ENCODE measurements at regions not wholly inside any gene's neighbourhood (a gene's known extent, or its start where the extent isn't known, plus 50 kb on each side); places are given as distances from the start of the nearest gene placed in this dataset.

GRCh38 chr5:165143741-165144140 lies 1638.3 kb downstream of the MAT2B start:
- Histone ChIP-seq H3K4me1 (ENCODE audit: insufficient read depth, low read length) (no peaks in the 10 kb centered on the region), H3K27me3 (ENCODE audit: control insufficient read depth in 1 of 2, insufficient read depth in 2 of 2, low read length in 2 of 2) (no peaks in the 10 kb centered on the region), H3K79me2 (ENCODE audit: insufficient read depth, low read length) (no peaks in the 10 kb centered on the region), H3K9me3 (ENCODE audit: low read length) (peaks cover 66% of the 10 kb centered on the region), H3K4me2 (ENCODE audit: low read depth, low read length) (no peak overlapping the region), H4K20me1 (ENCODE audit: insufficient read depth, low read length) (no peaks in the 10 kb centered on the region), H3K36me3 (replicated peaks in 1 of 2; ENCODE audit: control insufficient read depth in 1 of 2, insufficient read depth in 2 of 2, low read length in 2 of 2) (no peaks in the 10 kb centered on the region), H3K9ac (ENCODE audit: insufficient read depth, low read depth, low read length) (no peak overlapping the region), H3K4me3 (replicated peaks in 1 of 3; ENCODE audit: insufficient read depth in 1 of 3, low read depth in 2 of 3, low read length in 3 of 3) (no peak overlapping the region), H2AFZ (ENCODE audit: low read length) (no peak overlapping the region), H3K27ac (ENCODE audit: extremely low read length, insufficient read depth, low read length) (no peak overlapping the region)
- ChIA-PET CTCF (ENCODE audit: low intra/inter-chr PET ratio, low total read pairs) (no interaction called here), POLR2A (no interaction called here)
- intact Hi-C loops (cut with micrococcal nuclease; ENCODE audit: unreplicated experiment) (no loop called here), in situ Hi-C loops (cut with HindIII; ENCODE audit: extremely low pct_ligation_motif_present, low pct_unique_long_range_greater_than_20kb) (no loop called here)
- DNase-seq (ENCODE audit: low spot score) (no peak), FAIRE-seq (no peak), ATAC-seq (no peak)
- WGBS (ENCODE audit: low lambda C conversion rate): 4% methylated on average over 3 of the region's 4 CpGs
- TF ChIP-seq ZNF318 (CRISPR knock-in tag; IDR thresholded peaks at IDR 0.05): no peak
- no peak for TF ChIP-seq ZFP36 (IDR thresholded peaks at IDR 0.05; ENCODE audit: borderline replicate concordance, low read depth, low read length, partially characterized antibody)
- TF ChIP-seq SUZ12 (IDR thresholded peaks at IDR 0.05; ENCODE audit: low read depth, low read length): no peak
- no peak for TF ChIP-seq NR3C1 (CRISPR knock-in tag; IDR thresholded peaks at IDR 0.05)
- TF ChIP-seq ZHX1 (CRISPR knock-in tag; IDR thresholded peaks at IDR 0.05; ENCODE audit: low read depth): no peak
- BruUV-seq (replicated peaks): no TSS peak
